ENCODE measurements at regions not wholly inside any gene's neighbourhood (a gene's known extent, or its start where the extent isn't known, plus 50 kb on each side); places are given as distances from the start of the nearest gene placed in this dataset.

GRCh38 chr2:126792993-126793392 is 105.7 kb upstream of the TEX51 start:
- TF ChIP-seq ARNTL (CRISPR knock-in tag; IDR thresholded peaks at IDR 0.05; ENCODE audit: borderline replicate concordance, low read depth) (no peak), ZNF70 (CRISPR knock-in tag; IDR thresholded peaks at IDR 0.05) (no peak), ISL1 (CRISPR knock-in tag; IDR thresholded peaks at IDR 0.05) (no peak), ZFP3 (CRISPR knock-in tag; IDR thresholded peaks at IDR 0.05) (no peak)
- ATAC-seq: no peak

- TF ChIP-seq CREB5 (CRISPR knock-in tag; IDR thresholded peaks at IDR 0.05; ENCODE audit: low read depth): no peak
- no peak for TF ChIP-seq ZFP3 (CRISPR knock-in tag; IDR thresholded peaks at IDR 0.05)
- no peak for TF ChIP-seq OSR1 (CRISPR knock-in tag; IDR thresholded peaks at IDR 0.05)
- TF ChIP-seq ZNF8 (CRISPR knock-in tag; IDR thresholded peaks at IDR 0.05): no peak
- no peak for TF ChIP-seq ISL1 (CRISPR knock-in tag; IDR thresholded peaks at IDR 0.05)
- no peak for TF ChIP-seq RARB (CRISPR knock-in tag; IDR thresholded peaks at IDR 0.05)
- TF ChIP-seq PPARA (CRISPR knock-in tag; IDR thresholded peaks at IDR 0.05; ENCODE audit: borderline replicate concordance): no peak
- no peak for TF ChIP-seq TSHZ2 (CRISPR knock-in tag; IDR thresholded peaks at IDR 0.05)
- TF ChIP-seq PATZ1 (CRISPR knock-in tag; IDR thresholded peaks at IDR 0.05; ENCODE audit: borderline replicate concordance): no peak
- no peak for TF ChIP-seq ESRRG (CRISPR knock-in tag; IDR thresholded peaks at IDR 0.05)
- TF ChIP-seq TOX (CRISPR knock-in tag; IDR thresholded peaks at IDR 0.05; ENCODE audit: borderline replicate concordance): no peak
- no peak for ATAC-seq
These were observed 104.6 kb upstream of the TEX51 start for GRCh38 chr2:126793885-126794613.

- TF ChIP-seq OSR1 (CRISPR knock-in tag; IDR thresholded peaks at IDR 0.05): no peak
- TF ChIP-seq RARB (CRISPR knock-in tag; IDR thresholded peaks at IDR 0.05): no peak
- TF ChIP-seq TCF4 (CRISPR knock-in tag; IDR thresholded peaks at IDR 0.05; ENCODE audit: borderline replicate concordance): no peak
- TF ChIP-seq CSRNP3 (CRISPR knock-in tag; IDR thresholded peaks at IDR 0.05): no peak
- TF ChIP-seq TSHZ2 (CRISPR knock-in tag; IDR thresholded peaks at IDR 0.05): no peak
- TF ChIP-seq CSDC2 (CRISPR knock-in tag; IDR thresholded peaks at IDR 0.05): no peak
- TF ChIP-seq CREB5 (CRISPR knock-in tag; IDR thresholded peaks at IDR 0.05; ENCODE audit: low read depth): no peak
- no peak for TF ChIP-seq ZC3H10 (CRISPR knock-in tag; IDR thresholded peaks at IDR 0.05)
- TF ChIP-seq ZFP3 (CRISPR knock-in tag; IDR thresholded peaks at IDR 0.05): no peak
- no peak for TF ChIP-seq TOX (CRISPR knock-in tag; IDR thresholded peaks at IDR 0.05; ENCODE audit: borderline replicate concordance)
- no peak for TF ChIP-seq ISL1 (CRISPR knock-in tag; IDR thresholded peaks at IDR 0.05)
- ATAC-seq: no peak
These were observed 103.0 kb upstream of the TEX51 start for GRCh38 chr2:126795656-126796055.
